HFF-Myc (cell line): ENCODE measurements at regions not wholly inside any gene's neighbourhood (a gene's known extent, or its start where the extent isn't known, plus 50 kb on each side); places are given as distances from the start of the nearest gene placed in this dataset.

Experiments used
- DNase-seq: peaks from one replicate; pipeline ENCODE4 v3.0.0-alpha.2; 2011; ENCODE audit warnings: low read depth; ENCODE audit errors: extremely low read depth
- H3K4me3 ChIP-seq: replicated peaks from 2 replicates; pipeline ENCODE4 v1.5.1; 2011; ENCODE audit warnings: low read depth, mild to moderate bottlenecking, control low read depth, low read length
- TF ChIP-seq, protein P1 (sequence below): IDR thresholded peaks from 2 replicates; pipeline ENCODE4 v1.5.1; 2012; ENCODE audit warnings: mild to moderate bottlenecking, low read depth, low read length, control low read depth; ENCODE audit errors: missing control alignments

DNA sequence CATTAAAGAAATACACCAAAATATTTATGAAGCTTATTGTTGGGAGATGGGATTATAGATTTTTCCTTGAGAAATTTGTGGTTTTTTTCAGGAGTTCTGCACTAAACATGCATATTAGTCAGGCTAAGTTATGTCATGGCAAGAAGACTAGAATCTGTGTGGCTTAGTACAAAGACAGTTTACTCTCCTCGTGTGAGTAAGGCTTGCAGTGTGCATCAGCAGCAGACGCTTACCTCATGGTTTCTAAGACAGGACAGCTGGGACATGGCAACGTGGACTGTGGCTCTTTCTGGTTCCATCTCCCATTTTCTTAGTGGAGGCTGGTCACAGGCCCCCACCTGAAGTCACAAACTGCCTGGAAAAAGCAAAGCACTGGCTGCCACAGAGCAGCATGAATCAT lies 429.6 kb upstream of the VSTM2A start:
- TF ChIP-seq, protein P1, sequence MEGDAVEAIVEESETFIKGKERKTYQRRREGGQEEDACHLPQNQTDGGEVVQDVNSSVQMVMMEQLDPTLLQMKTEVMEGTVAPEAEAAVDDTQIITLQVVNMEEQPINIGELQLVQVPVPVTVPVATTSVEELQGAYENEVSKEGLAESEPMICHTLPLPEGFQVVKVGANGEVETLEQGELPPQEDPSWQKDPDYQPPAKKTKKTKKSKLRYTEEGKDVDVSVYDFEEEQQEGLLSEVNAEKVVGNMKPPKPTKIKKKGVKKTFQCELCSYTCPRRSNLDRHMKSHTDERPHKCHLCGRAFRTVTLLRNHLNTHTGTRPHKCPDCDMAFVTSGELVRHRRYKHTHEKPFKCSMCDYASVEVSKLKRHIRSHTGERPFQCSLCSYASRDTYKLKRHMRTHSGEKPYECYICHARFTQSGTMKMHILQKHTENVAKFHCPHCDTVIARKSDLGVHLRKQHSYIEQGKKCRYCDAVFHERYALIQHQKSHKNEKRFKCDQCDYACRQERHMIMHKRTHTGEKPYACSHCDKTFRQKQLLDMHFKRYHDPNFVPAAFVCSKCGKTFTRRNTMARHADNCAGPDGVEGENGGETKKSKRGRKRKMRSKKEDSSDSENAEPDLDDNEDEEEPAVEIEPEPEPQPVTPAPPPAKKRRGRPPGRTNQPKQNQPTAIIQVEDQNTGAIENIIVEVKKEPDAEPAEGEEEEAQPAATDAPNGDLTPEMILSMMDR, result no peak
- H3K4me3 ChIP-seq, result no peak overlapping the region
- DNase-seq, result no peak

DNA sequence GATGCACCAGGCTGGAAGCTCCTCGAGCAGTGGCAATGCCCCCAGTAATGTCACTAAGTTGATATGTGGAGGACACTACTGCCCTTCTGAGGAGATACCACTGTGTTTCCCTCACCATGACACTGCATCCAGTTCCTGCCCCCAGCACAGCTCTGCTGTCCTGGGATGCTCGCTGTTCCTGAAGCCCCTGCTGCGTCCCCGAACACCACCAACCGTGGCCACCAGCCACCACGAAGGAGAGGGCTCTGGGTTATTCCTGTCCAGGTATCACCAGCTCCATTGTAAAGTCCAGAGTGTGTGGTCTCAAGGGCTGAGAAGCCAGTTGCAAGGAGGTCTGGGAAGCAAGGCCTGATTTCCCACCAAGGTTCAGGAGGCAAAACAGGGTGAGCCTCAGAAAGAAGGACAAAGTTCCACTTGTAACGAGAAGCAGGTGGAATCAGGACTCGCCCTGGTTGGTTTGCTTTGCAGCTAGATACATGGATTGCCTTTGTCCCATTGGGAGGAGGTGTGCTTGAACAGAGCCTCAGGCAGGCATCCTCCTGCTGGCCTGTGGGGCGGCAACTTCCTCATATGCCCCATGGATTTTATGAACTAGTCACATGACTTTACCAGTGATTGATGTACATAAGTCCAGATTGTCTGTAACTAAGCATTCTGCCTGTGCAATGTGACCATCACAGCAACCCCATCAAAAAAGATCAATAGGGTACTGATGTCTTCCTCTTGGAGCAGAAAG lies 427.0 kb upstream of the VSTM2A start:
- DNase-seq, result no peak
- no peak overlapping the region for H3K4me3 ChIP-seq
- TF ChIP-seq, protein P1, result no peak

DNA sequence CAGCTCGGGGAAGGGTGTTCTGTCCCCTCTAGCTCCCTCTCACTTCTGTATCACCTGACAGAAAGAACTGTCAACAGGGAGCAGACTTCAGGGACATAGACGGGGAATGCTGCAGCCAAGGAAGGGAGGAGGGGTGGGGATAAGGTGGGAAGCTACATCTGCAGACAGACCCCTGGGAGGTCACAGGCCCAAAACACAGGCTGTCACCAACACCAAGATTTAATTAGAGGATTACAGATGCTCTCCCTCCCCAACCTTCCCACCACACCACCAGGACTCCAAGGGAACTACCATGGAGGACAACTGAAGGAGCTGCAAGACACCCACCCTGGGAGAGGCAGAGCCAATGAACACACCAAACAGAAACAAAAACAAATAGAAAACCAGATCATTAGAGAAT lies 425.2 kb upstream of the VSTM2A start:
- H3K4me3 ChIP-seq, result no peak overlapping the region
- TF ChIP-seq, protein P1, result no peak
- DNase-seq, result no peak

DNA sequence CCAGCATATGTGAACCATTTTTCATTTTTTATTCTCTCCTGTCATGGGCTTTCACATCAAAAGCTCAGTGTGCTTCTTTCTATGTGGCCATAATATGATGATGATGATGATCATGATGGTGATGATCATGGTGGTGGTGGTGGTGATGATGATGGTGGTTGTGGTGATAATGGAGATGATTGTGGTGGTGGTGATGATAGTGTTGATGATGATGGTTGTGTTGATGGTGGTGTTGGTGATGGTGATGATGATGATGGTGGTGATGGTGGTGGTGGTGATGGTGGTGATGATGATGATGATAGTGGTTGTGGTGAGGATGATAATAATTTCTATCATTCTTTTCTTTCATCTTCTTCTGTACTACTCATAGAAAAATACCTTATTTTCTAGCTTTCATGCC lies 413.1 kb upstream of the VSTM2A start:
- TF ChIP-seq, protein P1, result no peak
- no peak overlapping the region for H3K4me3 ChIP-seq
- DNase-seq, result no peak

GRCh38 chr7:54141576-54141975 lies 400.6 kb upstream of the VSTM2A start:
- no peak for DNase-seq
- H3K4me3 ChIP-seq, result no peak overlapping the region
- TF ChIP-seq, protein P1, result no peak

DNA sequence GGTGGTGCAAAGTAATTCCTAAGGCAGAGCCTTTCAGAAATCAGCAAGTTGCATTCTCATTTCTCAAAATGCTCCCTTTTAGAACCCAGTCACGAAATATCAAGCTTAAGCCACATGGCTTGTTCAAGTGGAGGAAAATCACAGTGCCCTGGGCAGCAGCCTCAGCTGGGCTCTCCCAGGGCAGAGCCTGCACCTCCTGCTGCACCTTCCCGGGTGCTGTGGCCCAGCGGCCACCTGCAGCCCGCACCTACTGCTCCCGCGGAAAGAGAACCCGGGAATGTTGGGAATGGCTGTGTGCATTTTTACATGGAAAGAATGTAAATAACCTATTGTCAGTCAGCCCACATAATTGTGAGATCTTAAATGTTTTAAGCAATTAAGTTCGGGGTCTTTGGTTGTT lies 396.5 kb upstream of the VSTM2A start:
- no peak for DNase-seq
- TF ChIP-seq, protein P1, result no peak
- no peak overlapping the region for H3K4me3 ChIP-seq

DNA sequence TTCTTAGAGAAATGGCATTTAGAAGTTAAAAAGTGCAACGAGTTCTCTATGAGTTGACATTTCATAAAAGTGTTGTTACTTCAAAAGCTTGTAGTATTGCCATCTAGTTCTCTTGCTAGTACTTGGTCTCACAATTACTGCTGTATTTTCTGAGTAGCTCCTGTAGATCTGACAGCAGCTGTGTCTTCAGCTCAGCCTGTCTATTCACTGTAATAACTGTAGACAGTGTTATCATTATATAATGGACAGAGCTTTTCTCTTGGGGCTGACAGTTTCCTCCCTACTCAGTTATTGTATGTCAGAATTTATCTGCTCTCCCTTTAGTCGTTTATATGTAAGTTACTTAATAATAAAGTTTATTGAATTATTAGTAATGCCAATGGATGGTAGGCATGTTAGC lies 388.7 kb upstream of the VSTM2A start:
- TF ChIP-seq, protein P1, result no peak
- no peak for DNase-seq

More for the DNA sequence above, 388.7 kb upstream of the VSTM2A start:
- no peak overlapping the region for H3K4me3 ChIP-seq
